ENCODE measurements at regions not wholly inside any gene's neighbourhood (a gene's known extent, or its start where the extent isn't known, plus 50 kb on each side); places are given as distances from the start of the nearest gene placed in this dataset.
A peak's percentile ranks its signal among the peaks of the same experiment; 100 is the strongest.

GRCh38 chr5:148949841-148950470, 112.9 kb downstream of the SH3TC2 start:
- no CpG with 5 or more reads among the region's 4 CpGs for WGBS (ENCODE audit: extremely low coverage, insufficient read length, low lambda C conversion rate)
- peak overlapping the region; percentile 75 for H2BK20ac ChIP-seq (ENCODE audit: low read depth, low read length, poor library complexity, severe bottlenecking)
- no peak overlapping the region for H4K91ac ChIP-seq (ENCODE audit: insufficient read length, low read depth, low read length)
- H3K14ac ChIP-seq (ENCODE audit: insufficient read depth, low read length), result no peak overlapping the region
- H3K4me3 Mint-ChIP-seq, result no peak overlapping the region
- no peaks in the 10 kb centered on the region for H3K27me3 Mint-ChIP-seq (ENCODE audit: low read depth)
- no peak overlapping the region for H3T11ph ChIP-seq (ENCODE audit: low read length)
- TF ChIP-seq CTCF (conservative IDR thresholded peaks at IDR 0.05), result no peak
- H2BK5ac ChIP-seq (ENCODE audit: insufficient read length, low read length), result no peak overlapping the region
- H3K4me2 ChIP-seq (ENCODE audit: insufficient read depth, insufficient read length, low read length), result no peak overlapping the region
- no peak overlapping the region for H3K56ac ChIP-seq (ENCODE audit: insufficient read length, low read depth, low read length)
- H3K27me3 ChIP-seq (ENCODE audit: insufficient read depth, low read length), result no peaks in the 10 kb centered on the region
- no peak overlapping the region for H3K9ac ChIP-seq (ENCODE audit: extremely low read depth, insufficient read length, low read length)
- H3K9me3 Mint-ChIP-seq, result no peaks in the 10 kb centered on the region
- H3K18ac ChIP-seq (ENCODE audit: insufficient read length, low read depth, low read length), result no peak overlapping the region
- peaks cover 19 to 25% of the 10 kb centered on the region in 2 experiments for H3K4me1 Mint-ChIP-seq
- no peaks in the 10 kb centered on the region for H3K9me3 ChIP-seq (ENCODE audit: control insufficient read depth, low read depth, low read length)
- no peaks in the 10 kb centered on the region for H3K79me1 ChIP-seq (ENCODE audit: insufficient read depth, low read depth, low read length, poor library complexity, severe bottlenecking)
- H2BK12ac ChIP-seq (ENCODE audit: insufficient read length, low read depth, low read length), result no peak overlapping the region
- H2AFZ ChIP-seq (ENCODE audit: low read length), result no peak overlapping the region
- H3K79me2 ChIP-seq (ENCODE audit: insufficient read depth, low read length), result no peaks in the 10 kb centered on the region
- no peak overlapping the region for H2BK120ac ChIP-seq (ENCODE audit: low read depth, low read length, poor library complexity, severe bottlenecking)
- H3K27ac ChIP-seq (ENCODE audit: insufficient read length, low read depth, low read length), result no peak overlapping the region
- H3K36me3 Mint-ChIP-seq (ENCODE audit: insufficient read depth in 1 of 3, low read depth in 3 of 3), result no peaks in the 10 kb centered on the region
- no peak overlapping the region for H2BK15ac ChIP-seq (ENCODE audit: low read depth, low read length)
- no peak overlapping the region for H4K8ac ChIP-seq (replicated peaks; ENCODE audit: insufficient read length, low read depth, low read length)
- peak overlapping the region in 1 of 3 experiments; percentile 67; a peak in 1 of 7 replicates for H3K27ac Mint-ChIP-seq
- H4K5ac ChIP-seq (ENCODE audit: insufficient read length, low read depth, low read length), result no peak overlapping the region
- no peaks in the 10 kb centered on the region for H3K23me2 ChIP-seq (ENCODE audit: insufficient read length, low read depth, low read length, poor library complexity, severe bottlenecking)
- H3K4ac ChIP-seq (ENCODE audit: low read depth, low read length), result no peak overlapping the region
- no peak overlapping the region for H2AK5ac ChIP-seq (ENCODE audit: insufficient read length, low read length)
- no peaks in the 10 kb centered on the region for H4K20me1 ChIP-seq (ENCODE audit: control insufficient read depth, insufficient read depth, insufficient read length)
- no peak for DNase-seq
- peaks cover 9% of the 10 kb centered on the region; the same call in 1 of the 2 replicates for H3K4me1 ChIP-seq (ENCODE audit: insufficient read depth, low read length)
- no peak overlapping the region for H3K23ac ChIP-seq (ENCODE audit: insufficient read length, low read depth, low read length)
